ENCODE measurements at regions not wholly inside any gene's neighbourhood (a gene's known extent, or its start where the extent isn't known, plus 50 kb on each side); places are given as distances from the start of the nearest gene placed in this dataset.

- H3K4me1 Mint-ChIP-seq (ENCODE audit: low read depth): no peaks in the 10 kb centered on the region
- H3K4me3 Mint-ChIP-seq: no peak overlapping the region
- DNase-seq: no peak
- no peaks in the 10 kb centered on the region for H3K36me3 Mint-ChIP-seq (ENCODE audit: low read depth)
- H3K27ac Mint-ChIP-seq: no peak overlapping the region
- POLR2A ChIA-PET: no interaction called here
- H3K9me3 Mint-ChIP-seq (ENCODE audit: insufficient read depth): no peaks in the 10 kb centered on the region
- CTCF ChIA-PET: no interaction called here
- ATAC-seq: no peak
- H3K27me3 Mint-ChIP-seq (ENCODE audit: low read depth): no peaks in the 10 kb centered on the region
Measured at GRCh38 chr5:163626904-163627434, 121.5 kb downstream of the MAT2B start.

GRCh38 chr5:163631856-163632255 lies 126.4 kb downstream of the MAT2B start:
- no peak overlapping the region for H3K4me3 Mint-ChIP-seq
- no peaks in the 10 kb centered on the region for H3K27me3 Mint-ChIP-seq (ENCODE audit: low read depth)
- CTCF ChIA-PET: no interaction called here
- POLR2A ChIA-PET: no interaction called here
- H3K4me1 Mint-ChIP-seq (ENCODE audit: low read depth): no peaks in the 10 kb centered on the region
- H3K27ac Mint-ChIP-seq: no peak overlapping the region
- H3K36me3 Mint-ChIP-seq (ENCODE audit: low read depth): no peaks in the 10 kb centered on the region
- ATAC-seq (no peak), DNase-seq (no peak)
- H3K9me3 Mint-ChIP-seq (ENCODE audit: insufficient read depth): no peaks in the 10 kb centered on the region

GRCh38 chr5:163633926-163634460 lies 128.6 kb downstream of the MAT2B start:
- POLR2A ChIA-PET: no interaction called here
- H3K9me3 Mint-ChIP-seq (ENCODE audit: insufficient read depth): no peaks in the 10 kb centered on the region
- H3K4me1 Mint-ChIP-seq (ENCODE audit: low read depth): no peaks in the 10 kb centered on the region
- H3K36me3 Mint-ChIP-seq (ENCODE audit: low read depth): no peaks in the 10 kb centered on the region
- no peak for ATAC-seq
- no peak overlapping the region for H3K4me3 Mint-ChIP-seq
- DNase-seq: no peak
- no peaks in the 10 kb centered on the region for H3K27me3 Mint-ChIP-seq (ENCODE audit: low read depth)
- H3K27ac Mint-ChIP-seq: no peak overlapping the region
- CTCF ChIA-PET: no interaction called here

- ChIA-PET POLR2A (no interaction called here), CTCF (no interaction called here)
- Mint-ChIP-seq H3K4me1 (ENCODE audit: low read depth) (no peaks in the 10 kb centered on the region), H3K4me3 (no peak overlapping the region), H3K36me3 (ENCODE audit: low read depth) (no peaks in the 10 kb centered on the region), H3K27ac (no peak overlapping the region), H3K27me3 (ENCODE audit: low read depth) (no peaks in the 10 kb centered on the region), H3K9me3 (ENCODE audit: insufficient read depth) (no peaks in the 10 kb centered on the region)
- DNase-seq (no peak), ATAC-seq (no peak)
Measured at GRCh38 chr5:163635631-163636030, 130.2 kb downstream of the MAT2B start.

GRCh38 chr5:163642904-163643303 lies 137.5 kb downstream of the MAT2B start:
- no peak for ATAC-seq
- no peak overlapping the region for H3K27ac Mint-ChIP-seq
- ChIA-PET POLR2A (no interaction called here), CTCF (no interaction called here)
- no peaks in the 10 kb centered on the region for H3K4me1 Mint-ChIP-seq (ENCODE audit: low read depth)
- H3K27me3 Mint-ChIP-seq (ENCODE audit: low read depth): no peaks in the 10 kb centered on the region
- H3K4me3 Mint-ChIP-seq: no peak overlapping the region
- no peaks in the 10 kb centered on the region for H3K9me3 Mint-ChIP-seq (ENCODE audit: insufficient read depth)
- no peaks in the 10 kb centered on the region for H3K36me3 Mint-ChIP-seq (ENCODE audit: low read depth)
- DNase-seq: no peak

GRCh38 chr5:163645421-163646416 lies 140.3 kb downstream of the MAT2B start:
- H3K4me1 Mint-ChIP-seq (ENCODE audit: low read depth): no peaks in the 10 kb centered on the region
- ATAC-seq: no peak
- H3K9me3 Mint-ChIP-seq (ENCODE audit: insufficient read depth): no peaks in the 10 kb centered on the region
- H3K27ac Mint-ChIP-seq: no peak overlapping the region
- ChIA-PET POLR2A (interaction anchor here (0.6 kb wide), 1 partner anchor 821 kb away, joined by 3 read pairs; no protein-coding TSS in a partner anchor), CTCF (no interaction called here)
- no peak for DNase-seq
- H3K4me3 Mint-ChIP-seq: no peak overlapping the region
- H3K36me3 Mint-ChIP-seq (ENCODE audit: low read depth): no peaks in the 10 kb centered on the region
- no peaks in the 10 kb centered on the region for H3K27me3 Mint-ChIP-seq (ENCODE audit: low read depth)

GRCh38 chr5:163649514-163649913 lies 144.1 kb downstream of the MAT2B start:
- Mint-ChIP-seq H3K4me1 (ENCODE audit: low read depth) (no peaks in the 10 kb centered on the region), H3K9me3 (ENCODE audit: insufficient read depth) (peaks cover 3% of the 10 kb centered on the region), H3K36me3 (ENCODE audit: low read depth) (no peaks in the 10 kb centered on the region), H3K4me3 (no peak overlapping the region), H3K27me3 (ENCODE audit: low read depth) (no peaks in the 10 kb centered on the region), H3K27ac (no peak overlapping the region)
- DNase-seq: no peak
- POLR2A ChIA-PET: no interaction called here
- CTCF ChIA-PET: no interaction called here
- ATAC-seq: no peak

GRCh38 chr5:163653526-163653925 lies 148.1 kb downstream of the MAT2B start:
- Mint-ChIP-seq H3K36me3 (ENCODE audit: low read depth) (no peaks in the 10 kb centered on the region), H3K4me3 (no peak overlapping the region), H3K27ac (no peak overlapping the region), H3K9me3 (ENCODE audit: insufficient read depth) (peaks cover 3% of the 10 kb centered on the region), H3K27me3 (ENCODE audit: low read depth) (no peaks in the 10 kb centered on the region), H3K4me1 (ENCODE audit: low read depth) (no peaks in the 10 kb centered on the region)
- ATAC-seq (no peak), DNase-seq (no peak)
- ChIA-PET POLR2A (no interaction called here), CTCF (interaction anchor here (0.9 kb wide), 1 partner anchor 89 kb away, joined by 3 read pairs; no protein-coding TSS in a partner anchor)

GRCh38 chr5:163658702-163659567 lies 153.5 kb downstream of the MAT2B start:
- CTCF ChIA-PET: no interaction called here
- no peak overlapping the region for H3K27ac Mint-ChIP-seq
- no peaks in the 10 kb centered on the region for H3K4me1 Mint-ChIP-seq (ENCODE audit: low read depth)

GRCh38 chr5:163659568-163659902 lies 154.1 kb downstream of the MAT2B start:
- Mint-ChIP-seq H3K36me3 (ENCODE audit: low read depth) (no peaks in the 10 kb centered on the region), H3K27me3 (ENCODE audit: low read depth) (no peaks in the 10 kb centered on the region), H3K4me1 (ENCODE audit: low read depth) (no peaks in the 10 kb centered on the region), H3K9me3 (ENCODE audit: insufficient read depth) (no peaks in the 10 kb centered on the region), H3K4me3 (no peak overlapping the region), H3K27ac (no peak overlapping the region)
- POLR2A ChIA-PET: no interaction called here
- CTCF ChIA-PET: no interaction called here
- DNase-seq: no peak
- no peak for ATAC-seq

More at GRCh38 chr5:163658702-163659567, 153.5 kb downstream of the MAT2B start:
- ATAC-seq (no peak), DNase-seq (no peak)
- H3K4me3 Mint-ChIP-seq: no peak overlapping the region
- no peaks in the 10 kb centered on the region for H3K36me3 Mint-ChIP-seq (ENCODE audit: low read depth)
- H3K9me3 Mint-ChIP-seq (ENCODE audit: insufficient read depth): no peaks in the 10 kb centered on the region
- no peaks in the 10 kb centered on the region for H3K27me3 Mint-ChIP-seq (ENCODE audit: low read depth)
- POLR2A ChIA-PET: no interaction called here

GRCh38 chr5:163660486-163660885 lies 155.1 kb downstream of the MAT2B start:
- H3K27ac Mint-ChIP-seq: no peak overlapping the region
- no peak for DNase-seq
- H3K4me1 Mint-ChIP-seq (ENCODE audit: low read depth): no peaks in the 10 kb centered on the region
- H3K9me3 Mint-ChIP-seq (ENCODE audit: insufficient read depth): no peaks in the 10 kb centered on the region
- H3K36me3 Mint-ChIP-seq (ENCODE audit: low read depth): no peaks in the 10 kb centered on the region
- no peak overlapping the region for H3K4me3 Mint-ChIP-seq
- ChIA-PET POLR2A (no interaction called here), CTCF (no interaction called here)
- H3K27me3 Mint-ChIP-seq (ENCODE audit: low read depth): no peaks in the 10 kb centered on the region
- no peak for ATAC-seq

- Mint-ChIP-seq H3K27me3 (ENCODE audit: low read depth) (no peaks in the 10 kb centered on the region), H3K27ac (no peak overlapping the region), H3K36me3 (ENCODE audit: low read depth) (no peaks in the 10 kb centered on the region), H3K4me3 (no peak overlapping the region), H3K9me3 (ENCODE audit: insufficient read depth) (no peaks in the 10 kb centered on the region), H3K4me1 (ENCODE audit: low read depth) (no peaks in the 10 kb centered on the region)
- ChIA-PET CTCF (no interaction called here), POLR2A (no interaction called here)
- no peak for DNase-seq
- no peak for ATAC-seq
Measured at GRCh38 chr5:163661360-163661759, 155.9 kb downstream of the MAT2B start.

All from activated CD8-positive, alpha-beta T cell treated with anti-CD3 and anti-CD28 coated beads, Interleukin-2, amount 10 ng/mL, durations not matched to agents 7 days and 5 days (primary cell).